K562 (cell line): ENCODE measurements at regions not wholly inside any gene's neighbourhood (a gene's known extent, or its start where the extent isn't known, plus 50 kb on each side); places are given as distances from the start of the nearest gene placed in this dataset.

ENCODE experiments used
- ATAC-seq: fragments of 200-7000 bp; cut with Tn5 transposase; 3 replicates; pipeline ENCODE4 v1.9.1; 2020; ENCODE audit warnings: moderate library complexity
- BruUV-seq: library from RNA; stranded (reverse); fragments of 400-500 nt; replicated peaks from 2 replicates; lab custom pipeline; 2021; lab: Mats Ljungman, UMichigan
- CTCF ChIA-PET: fragments of 300-600 bp; formaldehyde crosslinking; extraction: SDS; loops from one replicate; lab custom pipeline; 2021; ENCODE audit warnings: low intra/inter-chr PET ratio; lab: Yijun Ruan, JAX
- POLR2A ChIA-PET: fragments of 300-600, 350-650 bp; sonication (Branson Sonifier 250); formaldehyde crosslinking; extraction: SDS; loops from one replicate; lab custom pipeline; 2021; ENCODE audit warnings: antibody characterized with exemption, inconsistent platforms; lab: Yijun Ruan, JAX
- DNase-seq, 4 experiments: peaks; one replicate each; pipeline versions ENCODE4 v3.0.0 to v3.0.0-alpha.2; 2011 to 2018; ENCODE audit warnings: low spot score in 3 of 4, mixed read lengths in 3 of 4; ENCODE audit errors: extremely low read depth in 1 of 4
- FAIRE-seq: peaks from 2 replicates; lab custom pipeline; 2011; peaks lifted over from hg19 to GRCh38; lab: Jason Lieb, UNC
- H2AFZ ChIP-seq: 2 replicates; pipeline ENCODE4 v1.6.0; 2011; ENCODE audit warnings: low read depth, low read length, control low read depth, inconsistent platforms
- H3K27ac ChIP-seq: fragments of 200-600 bp; 3 replicates; pipeline ENCODE4 v1.8.0; 2011; ENCODE audit warnings: low read depth, mild to moderate bottlenecking, control low read depth, inconsistent platforms, low read length, moderate library complexity, mixed read lengths; ENCODE audit errors: extremely low read depth
- H3K27me3 ChIP-seq, 2 experiments: fragments of 300-600 bp in 1 of 2; 2 replicates in 1 of 2; 3 replicates in 1 of 2; pipeline versions ENCODE4 v1.6.0 to v1.8.0; 2011; ENCODE audit warnings: inconsistent platforms in 2 of 2, low read length in 2 of 2, mild to moderate bottlenecking in 1 of 2, mixed read lengths in 1 of 2, moderate library complexity in 1 of 2; ENCODE audit not compliant: control insufficient read depth in 2 of 2, insufficient read depth in 2 of 2
- H3K36me3 ChIP-seq: fragments of 300-600 bp; 3 replicates; pipeline ENCODE4 v1.8.0; 2011; ENCODE audit warnings: mild to moderate bottlenecking, low read length, inconsistent platforms; ENCODE audit not compliant: control insufficient read depth, insufficient read depth
- H3K4me1 ChIP-seq, 2 experiments: fragments of 200-600 bp in 1 of 2; replicated peaks in 1 of 2; 2 replicates in 1 of 2; 3 replicates in 1 of 2; pipeline versions ENCODE4 v1.5.1 to v1.8.0; 2011; ENCODE audit warnings: inconsistent platforms in 2 of 2, low read length in 2 of 2, mild to moderate bottlenecking in 1 of 2, mixed read lengths in 1 of 2, moderate library complexity in 1 of 2; ENCODE audit not compliant: control insufficient read depth in 2 of 2, insufficient read depth in 2 of 2
- H3K4me2 ChIP-seq: 2 replicates; pipeline ENCODE4 v1.6.1; 2011; ENCODE audit warnings: low read length, control low read depth, inconsistent platforms, mixed read lengths; ENCODE audit not compliant: insufficient read depth
- H3K4me3 ChIP-seq: fragments of 200-600 bp; sonication (generic), shearing (Covaris generic); 2 replicates; pipeline ENCODE4 v1.5.1; 2016; ENCODE audit warnings: control low read depth, inconsistent platforms
- H3K79me2 ChIP-seq: fragments of 200-600 bp; 3 replicates; pipeline ENCODE4 v1.8.0; 2011; ENCODE audit warnings: low read length, inconsistent platforms; ENCODE audit not compliant: control insufficient read depth, insufficient read depth
- H3K9ac ChIP-seq, 2 experiments: 2 replicates each; pipeline versions ENCODE4 v1.6.0 to v1.6.1; 2011; ENCODE audit warnings: low read depth in 2 of 2, low read length in 2 of 2, control low read depth in 1 of 2, inconsistent platforms in 1 of 2, mild to moderate bottlenecking in 1 of 2, mixed read lengths in 1 of 2; ENCODE audit not compliant: insufficient read depth in 1 of 2
- H3K9me1 ChIP-seq: one replicate; pipeline ENCODE4 v1.6.0; 2011; ENCODE audit warnings: inconsistent platforms, mild to moderate bottlenecking, low read length, moderate library complexity; ENCODE audit not compliant: control insufficient read depth, insufficient read depth
- H3K9me3 ChIP-seq: replicated peaks from 2 replicates; pipeline ENCODE4 v1.5.1; 2011; ENCODE audit warnings: low read depth, low read length, inconsistent platforms; ENCODE audit not compliant: control insufficient read depth, insufficient read depth
- H4K20me1 ChIP-seq: replicated peaks from 2 replicates; pipeline ENCODE4 v1.6.1; 2011; ENCODE audit warnings: low read length, inconsistent platforms, mixed read lengths; ENCODE audit not compliant: control insufficient read depth, insufficient read depth
- BACH1 ChIP-seq: fragments of 200-800 bp; sonication (Bioruptor generic); IDR thresholded peaks from 2 replicates; pipeline ENCODE4 v1.6.1; 2016; ENCODE audit warnings: missing genetic modification characterization, missing compliant biosample characterization
- CREB3 ChIP-seq: fragments of 450-650 bp; conservative IDR thresholded peaks from 2 replicates; pipeline ENCODE4 v1.6.1; 2016; ENCODE audit warnings: missing genetic modification characterization, low read depth, mild to moderate bottlenecking, missing compliant biosample characterization, moderate library complexity
- CREBBP ChIP-seq: IDR thresholded peaks from one replicate; pipeline ENCODE4 v1.6.1; 2012; ENCODE audit warnings: low read depth, mild to moderate bottlenecking, control low read depth, inconsistent platforms, low read length
- EHMT2 ChIP-seq: fragments of 450-650 bp; IDR thresholded peaks from 2 replicates; pipeline ENCODE4 v1.6.1; 2018; ENCODE audit warnings: antibody characterized with exemption
- HNRNPL ChIP-seq: fragments of 200-400 bp; formaldehyde crosslinking; IDR thresholded peaks from 2 replicates; pipeline ENCODE4 v1.6.1; 2017; ENCODE audit warnings: low read depth, mild to moderate bottlenecking, low read length
- KLF6 ChIP-seq: fragments of 250-450 bp; sonication (Bioruptor Pico); IDR thresholded peaks from 2 replicates; pipeline ENCODE4 v1.4.0; 2020; ENCODE audit warnings: mild to moderate bottlenecking, moderate library complexity, borderline replicate concordance
- L3MBTL2 ChIP-seq: fragments of 450-650 bp; IDR thresholded peaks from 2 replicates; pipeline ENCODE4 v1.6.1; 2016; ENCODE audit warnings: mild to moderate bottlenecking, moderate library complexity
- SRSF7 ChIP-seq: fragments of 200-400 bp; formaldehyde crosslinking; optimal IDR thresholded peaks from 2 replicates; pipeline ENCODE3; 2017; ENCODE audit warnings: mild to moderate bottlenecking, low read depth, low read length
- ZNF175 ChIP-seq: fragments of 200-800 bp; sonication (Bioruptor generic); IDR thresholded peaks from 2 replicates; pipeline ENCODE4 v1.6.1; 2016; ENCODE audit warnings: low read depth, mild to moderate bottlenecking, missing genetic modification characterization, missing compliant biosample characterization
- WGBS: fragments of 100-300 bp; shearing (Covaris generic); methylation state at CpG from one replicate; pipeline ENCODE4 v1.1.6; 2016; ENCODE audit warnings: low coverage, mixed read lengths; ENCODE audit not compliant: insufficient coverage; ENCODE audit errors: missing lambda C conversion rate; 5-methylcytosine and 5-hydroxymethylcytosine counted together
- in situ Hi-C: fragments of 300-500 bp; cut with MboI; formaldehyde crosslinking; loops from 4 replicates; pipeline ENCODE4 v1.15.0; 2018; ENCODE audit warnings: inconsistent platforms, mixed read lengths
- intact Hi-C: fragments of 100-400 bp; cut with micrococcal nuclease; formaldehyde crosslinking; loops from 2 replicates; pipeline ENCODE4 v1.14.2; 2022
- TF ChIP-seq, protein P1 (sequence below): sonication (generic); formaldehyde crosslinking; IDR thresholded peaks from 2 replicates; pipeline ENCODE4 v1.8.1; 2023; ENCODE audit warnings: mild to moderate bottlenecking, missing genetic modification reagents
- TF ChIP-seq, protein P2 (sequence below), 2 experiments: fragments of 450-650 bp; conservative IDR thresholded peaks; 2 replicates each; pipeline ENCODE4 v1.6.1; 2017; ENCODE audit warnings: mild to moderate bottlenecking in 2 of 2, moderate library complexity in 2 of 2

GRCh38 chr13:84445776-84446175, 563.5 kb upstream of the SLITRK1 start:
- H4K20me1 ChIP-seq, result no peaks in the 10 kb centered on the region
- FAIRE-seq (no peak), ATAC-seq (no peak), DNase-seq (no peak)
- no peak overlapping the region for H3K4me2 ChIP-seq
- H3K27ac ChIP-seq, result no peak overlapping the region
- ChIA-PET POLR2A (no interaction called here), CTCF (no interaction called here)
- H3K36me3 ChIP-seq, result no peaks in the 10 kb centered on the region
- in situ Hi-C loops, result no loop called here
- no TSS peak for BruUV-seq
- no peak for TF ChIP-seq L3MBTL2
- TF ChIP-seq, protein P1, sequence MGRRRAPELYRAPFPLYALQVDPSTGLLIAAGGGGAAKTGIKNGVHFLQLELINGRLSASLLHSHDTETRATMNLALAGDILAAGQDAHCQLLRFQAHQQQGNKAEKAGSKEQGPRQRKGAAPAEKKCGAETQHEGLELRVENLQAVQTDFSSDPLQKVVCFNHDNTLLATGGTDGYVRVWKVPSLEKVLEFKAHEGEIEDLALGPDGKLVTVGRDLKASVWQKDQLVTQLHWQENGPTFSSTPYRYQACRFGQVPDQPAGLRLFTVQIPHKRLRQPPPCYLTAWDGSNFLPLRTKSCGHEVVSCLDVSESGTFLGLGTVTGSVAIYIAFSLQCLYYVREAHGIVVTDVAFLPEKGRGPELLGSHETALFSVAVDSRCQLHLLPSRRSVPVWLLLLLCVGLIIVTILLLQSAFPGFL, result no peak
- TF ChIP-seq CREBBP, result no peak
- TF ChIP-seq KLF6 (CRISPR knock-in tag), result no peak
- TF ChIP-seq BACH1 (tag), result no peak
- TF ChIP-seq CREB3 (tag), result no peak
- no peak for TF ChIP-seq EHMT2
- no peak for TF ChIP-seq ZNF175 (CRISPR knock-in tag)
- no peak for TF ChIP-seq SRSF7
- no peak for TF ChIP-seq HNRNPL
- TF ChIP-seq, protein P2, sequence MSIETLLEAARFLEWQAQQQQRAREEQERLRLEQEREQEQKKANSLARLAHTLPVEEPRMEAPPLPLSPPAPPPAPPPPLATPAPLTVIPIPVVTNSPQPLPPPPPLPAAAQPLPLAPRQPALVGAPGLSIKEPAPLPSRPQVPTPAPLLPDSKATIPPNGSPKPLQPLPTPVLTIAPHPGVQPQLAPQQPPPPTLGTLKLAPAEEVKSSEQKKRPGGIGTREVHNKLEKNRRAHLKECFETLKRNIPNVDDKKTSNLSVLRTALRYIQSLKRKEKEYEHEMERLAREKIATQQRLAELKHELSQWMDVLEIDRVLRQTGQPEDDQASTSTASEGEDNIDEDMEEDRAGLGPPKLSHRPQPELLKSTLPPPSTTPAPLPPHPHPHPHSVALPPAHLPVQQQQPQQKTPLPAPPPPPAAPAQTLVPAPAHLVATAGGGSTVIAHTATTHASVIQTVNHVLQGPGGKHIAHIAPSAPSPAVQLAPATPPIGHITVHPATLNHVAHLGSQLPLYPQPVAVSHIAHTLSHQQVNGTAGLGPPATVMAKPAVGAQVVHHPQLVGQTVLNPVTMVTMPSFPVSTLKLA (conservative IDR thresholded peaks at IDR 0.05), result no peak
- no peak overlapping the region for H3K9ac ChIP-seq
- H3K4me3 ChIP-seq, result no peak overlapping the region
- H3K9me1 ChIP-seq, result no peaks in the 10 kb centered on the region
- WGBS, result 0% methylated on average over 1 of the region's 5 CpGs
- no peaks in the 10 kb centered on the region for H3K9me3 ChIP-seq
- no peaks in the 10 kb centered on the region for H3K27me3 ChIP-seq
- H3K79me2 ChIP-seq, result no peaks in the 10 kb centered on the region
- no peak overlapping the region for H2AFZ ChIP-seq
- intact Hi-C loops, result no loop called here
- H3K4me1 ChIP-seq, result no peaks in the 10 kb centered on the region
